ENCODE measurements at regions not wholly inside any gene's neighbourhood (a gene's known extent, or its start where the extent isn't known, plus 50 kb on each side); places are given as distances from the start of the nearest gene placed in this dataset.
"Not testable (repeated sequence)": the region's sequence is repeated elsewhere in the genome, so short reads cannot be mapped to it uniquely, and the experiment has no call there.

- Histone ChIP-seq H3K9me3 (no peaks in the 10 kb centered on the region), H3K27me3 (no peaks in the 10 kb centered on the region), H3K36me3 (no peaks in the 10 kb centered on the region), H3K4me3 (ENCODE audit: low read depth, low read length) (no peak overlapping the region), H3K4me1 (no peaks in the 10 kb centered on the region)
- no peak for DNase-seq
- TF ChIP-seq CTCF (IDR thresholded peaks at IDR 0.05; ENCODE audit: low read depth, low read length) = no peak
These were observed 50.8 kb upstream of the ECHDC3 start for GRCh38 chr10:11691319-11691755.

DNA sequence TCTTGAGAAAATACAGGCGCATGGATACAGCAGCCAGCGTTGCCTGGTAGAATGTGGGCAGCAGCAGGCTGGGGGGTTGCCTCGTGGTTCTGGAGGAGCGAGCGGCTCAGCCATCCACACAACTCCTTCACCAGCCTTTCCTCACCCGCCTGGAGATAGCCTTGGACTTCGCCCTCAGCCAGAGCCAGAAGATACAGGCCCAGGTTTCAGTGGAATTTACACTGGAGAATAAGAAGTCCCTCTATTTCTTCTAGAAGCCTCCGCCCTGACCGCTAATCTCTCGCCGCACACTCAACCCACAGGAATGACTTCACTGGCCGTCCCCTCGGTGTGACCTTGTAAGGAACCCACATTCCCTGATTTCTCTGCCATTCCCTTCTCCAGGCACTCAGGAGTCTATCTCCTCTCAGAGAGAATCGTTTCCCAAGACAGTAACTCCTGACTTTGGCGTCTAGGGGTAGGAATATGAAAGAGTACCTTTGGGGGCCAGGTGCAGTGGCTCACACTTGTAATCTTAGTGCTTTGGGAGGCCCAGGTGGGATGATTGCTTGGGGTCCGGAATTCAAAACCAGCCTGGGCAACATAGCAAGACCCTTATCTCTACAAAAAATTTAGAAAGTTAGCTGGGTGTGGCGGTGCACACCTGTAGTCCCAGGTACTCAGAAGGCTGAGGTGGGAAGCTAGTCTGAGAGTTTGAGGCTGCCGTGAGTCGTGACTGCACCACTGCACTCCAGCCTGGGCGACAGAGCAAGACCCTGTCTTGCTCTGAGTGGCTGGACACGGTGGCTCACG lies 52.0 kb upstream of the ECHDC3 start:
- Histone ChIP-seq H3K36me3 (no peaks in the 10 kb centered on the region), H3K27me3 (no peaks in the 10 kb centered on the region), H3K9me3 (no peaks in the 10 kb centered on the region), H3K4me1 (no peaks in the 10 kb centered on the region), H3K4me3 (ENCODE audit: low read depth, low read length) (no peak overlapping the region)
- DNase-seq = no peak
- TF ChIP-seq CTCF (IDR thresholded peaks at IDR 0.05; ENCODE audit: low read depth, low read length) = no peak

DNA sequence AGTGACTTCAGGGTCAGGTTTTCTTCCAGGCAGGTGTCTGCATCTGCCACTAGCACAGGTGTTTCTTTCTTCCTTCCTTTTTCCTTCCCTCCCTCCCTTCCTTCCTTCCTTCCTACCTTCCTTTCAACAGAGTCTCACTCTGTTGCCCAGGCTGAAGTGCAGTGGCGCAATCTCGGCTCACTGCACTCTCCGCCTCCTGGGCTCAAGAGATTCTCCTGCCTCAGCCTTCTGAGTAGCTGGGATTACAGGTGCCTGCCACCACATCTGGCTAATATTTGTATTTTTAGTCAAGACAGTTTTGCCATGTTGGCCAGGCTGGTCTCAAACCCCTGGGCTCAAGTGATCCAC lies 53.8 kb upstream of the ECHDC3 start:
- DNase-seq; H3K4me1 ChIP-seq; H3K36me3 ChIP-seq; H3K4me3 ChIP-seq (ENCODE audit: low read depth, low read length); H3K27me3 ChIP-seq; H3K9me3 ChIP-seq: not testable (repeated sequence)

GRCh38 chr10:11687779-11688447 lies 54.3 kb upstream of the ECHDC3 start:
- H3K9me3 ChIP-seq = no peaks in the 10 kb centered on the region
- no peak for TF ChIP-seq CTCF (IDR thresholded peaks at IDR 0.05; ENCODE audit: low read depth, low read length)
- H3K4me1 ChIP-seq = no peaks in the 10 kb centered on the region
- H3K36me3 ChIP-seq = no peaks in the 10 kb centered on the region
- H3K27me3 ChIP-seq = peaks cover 5% of the 10 kb centered on the region; the same call in 1 of the 2 replicates
- H3K4me3 ChIP-seq (ENCODE audit: low read depth, low read length) = no peak overlapping the region
- no peak for DNase-seq

GRCh38 chr10:11687357-11687771 lies 54.8 kb upstream of the ECHDC3 start:
- H3K9me3 ChIP-seq = no peaks in the 10 kb centered on the region
- H3K27me3 ChIP-seq = peaks cover 5% of the 10 kb centered on the region; the same call in 1 of the 2 replicates
- no peak overlapping the region for H3K4me3 ChIP-seq (ENCODE audit: low read depth, low read length)
- DNase-seq = no peak
- no peaks in the 10 kb centered on the region for H3K36me3 ChIP-seq
- H3K4me1 ChIP-seq = no peaks in the 10 kb centered on the region
- no peak for TF ChIP-seq CTCF (IDR thresholded peaks at IDR 0.05; ENCODE audit: low read depth, low read length)

GRCh38 chr10:11685787-11686218 lies 56.4 kb upstream of the ECHDC3 start:
- TF ChIP-seq CTCF (IDR thresholded peaks at IDR 0.05; ENCODE audit: low read depth, low read length) = no peak
- H3K9me3 ChIP-seq = no peaks in the 10 kb centered on the region
- H3K4me1 ChIP-seq = no peaks in the 10 kb centered on the region
- no peaks in the 10 kb centered on the region for H3K36me3 ChIP-seq
- peaks cover 12% of the 10 kb centered on the region for H3K27me3 ChIP-seq
- H3K4me3 ChIP-seq (ENCODE audit: low read depth, low read length) = no peak overlapping the region
- DNase-seq = peak; percentile 22

Measured in BE2C (cell line).